Upper lobe of left lung (tissue), 4 donors: ENCODE measurements at regions not wholly inside any gene's neighbourhood (a gene's known extent, or its start where the extent isn't known, plus 50 kb on each side); places are given as distances from the start of the nearest gene placed in this dataset.

Experiments used
- CTCF ChIP-seq, 6 experiments: fragments of 450-650 bp in 4 of 6; fragments of 200-600 bp in 2 of 6; sonication (generic) in 2 of 6; IDR thresholded peaks; one replicate each; pipeline ENCODE4 v1.5.1; 2016 to 2019; ENCODE audit warnings: antibody characterized with exemption in 6 of 6
- POLR2A ChIP-seq, 4 donors: fragments of 450-650 bp; IDR thresholded peaks; one replicate each; pipeline ENCODE4 v1.5.1; 2016 to 2017; ENCODE audit warnings: antibody characterized with exemption in 4 of 4, mild to moderate bottlenecking in 2 of 4

GRCh38 chr14:100467939-100468338, 119.3 kb downstream of the BEGAIN start:
- TF ChIP-seq POLR2A (IDR thresholded peaks at IDR 0.05): no peak
- TF ChIP-seq CTCF (IDR thresholded peaks at IDR 0.05): no peak
